HG02759 (cell line): ENCODE measurements at regions not wholly inside any gene's neighbourhood (a gene's known extent, or its start where the extent isn't known, plus 50 kb on each side); places are given as distances from the start of the nearest gene placed in this dataset.

Source experiments
- ATAC-seq: cut with Tn5 transposase; IDR thresholded peaks from one replicate; pipeline ENCODE4 v1.9.1; 2021; ENCODE audit warnings: mild to moderate bottlenecking, moderate library complexity; ENCODE audit not compliant: unreplicated experiment

- no peak for ATAC-seq
Measured at GRCh38 chr4:148828291-148828690, 386.1 kb upstream of the NR3C2 start.

- ATAC-seq, result no peak
Measured at GRCh38 chr4:148827781-148828180, 385.6 kb upstream of the NR3C2 start.

DNA sequence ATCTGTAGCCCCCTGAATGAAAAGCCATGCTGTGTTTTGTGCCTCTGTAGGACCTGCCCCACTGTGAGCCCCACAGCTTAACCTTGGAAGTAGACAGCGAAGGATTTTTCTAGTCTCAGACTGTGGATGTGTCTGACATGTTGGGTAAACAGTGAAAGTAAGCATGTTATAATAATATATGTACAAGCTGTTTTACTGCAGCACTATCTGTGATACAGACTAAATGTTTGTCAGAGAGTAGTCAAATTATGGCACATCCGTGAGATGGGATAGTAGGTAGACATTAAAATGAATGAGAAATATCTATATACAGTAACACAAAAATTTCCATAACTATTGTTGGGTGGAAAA lies 381.2 kb upstream of the NR3C2 start:
- no peak for ATAC-seq

- ATAC-seq, result no peak
Measured at GRCh38 chr4:148822572-148823418, 380.6 kb upstream of the NR3C2 start.

- no peak for ATAC-seq
Measured at GRCh38 chr4:148814030-148814429, 371.8 kb upstream of the NR3C2 start.

- no peak for ATAC-seq
Measured at GRCh38 chr4:148813289-148813688, 371.1 kb upstream of the NR3C2 start.

DNA sequence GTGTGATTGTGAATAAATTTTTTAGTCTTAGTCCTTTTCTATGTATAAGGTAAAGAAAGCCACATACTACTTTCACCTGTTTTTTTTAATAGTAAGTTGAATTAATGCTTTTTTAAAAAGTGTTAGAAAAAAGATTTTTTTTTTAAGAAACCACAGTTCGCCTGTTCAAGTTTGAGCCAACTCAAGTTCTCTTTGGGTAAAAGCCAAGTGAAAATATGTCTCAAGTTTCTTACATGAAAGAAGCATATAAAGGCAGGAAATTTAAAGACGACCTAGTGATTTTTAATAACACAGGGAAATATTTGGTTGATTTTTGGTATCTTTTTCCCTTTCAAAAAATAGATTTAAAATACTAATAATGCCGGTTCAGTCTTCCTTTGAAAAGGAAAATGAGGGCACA lies 369.9 kb upstream of the NR3C2 start:
- no peak for ATAC-seq

DNA sequence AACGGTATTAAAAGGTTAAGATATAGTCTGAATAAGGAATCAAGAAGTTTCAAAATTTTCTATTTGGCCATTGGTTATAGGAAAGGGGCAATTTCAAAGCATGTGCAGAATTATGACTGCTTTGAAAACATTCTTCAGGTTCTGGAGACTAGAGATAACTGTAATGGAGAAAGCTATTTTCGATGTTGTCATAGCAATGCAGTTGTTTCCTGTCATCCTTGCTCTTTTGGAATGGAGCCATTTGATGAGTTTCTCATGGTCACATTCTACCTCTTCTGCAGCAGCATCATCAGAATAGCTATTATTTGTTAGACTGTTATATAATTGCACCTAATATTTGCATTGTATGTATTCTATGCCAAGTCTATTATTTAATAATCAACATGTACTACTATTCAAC lies 368.2 kb upstream of the NR3C2 start:
- no peak for ATAC-seq

DNA sequence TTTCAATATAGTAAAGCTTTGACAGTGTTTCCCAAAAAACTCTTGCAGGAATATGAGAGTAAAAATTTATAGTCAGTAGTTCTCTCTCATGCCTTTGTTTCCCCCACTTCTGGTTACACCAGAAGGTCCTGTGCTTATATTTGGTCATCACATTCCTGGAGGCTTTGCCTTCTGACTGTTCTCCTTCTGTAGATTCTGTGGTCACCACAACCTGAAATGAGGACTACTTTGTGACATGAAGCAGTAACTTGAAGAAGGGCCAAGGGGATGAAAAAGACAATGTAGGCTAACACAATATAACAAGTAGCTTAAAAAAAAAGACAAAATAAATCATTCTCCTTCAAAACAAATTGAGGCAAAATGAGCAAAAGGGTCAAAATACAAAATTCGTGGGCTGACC lies 366.2 kb upstream of the NR3C2 start:
- ATAC-seq, result no peak

DNA sequence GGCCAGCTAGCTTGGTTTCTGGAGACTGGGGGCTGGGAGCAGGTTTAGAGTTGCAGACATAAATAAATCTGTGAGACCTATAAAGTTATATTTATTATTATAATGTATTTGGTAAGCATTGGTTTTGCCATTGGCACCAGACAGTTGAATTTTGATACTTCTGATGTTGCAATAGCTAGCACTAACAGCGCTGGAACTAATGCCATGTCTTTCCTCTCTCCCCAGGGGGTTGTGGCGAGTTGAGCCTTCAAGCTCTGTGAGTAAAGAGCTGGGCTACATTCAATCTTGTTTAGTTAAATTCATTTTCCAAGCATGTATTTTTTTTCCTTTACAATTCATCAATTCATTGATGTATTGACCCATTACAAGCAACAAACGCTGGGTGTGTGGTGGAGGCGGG lies 358.7 kb upstream of the NR3C2 start:
- ATAC-seq, result no peak

DNA sequence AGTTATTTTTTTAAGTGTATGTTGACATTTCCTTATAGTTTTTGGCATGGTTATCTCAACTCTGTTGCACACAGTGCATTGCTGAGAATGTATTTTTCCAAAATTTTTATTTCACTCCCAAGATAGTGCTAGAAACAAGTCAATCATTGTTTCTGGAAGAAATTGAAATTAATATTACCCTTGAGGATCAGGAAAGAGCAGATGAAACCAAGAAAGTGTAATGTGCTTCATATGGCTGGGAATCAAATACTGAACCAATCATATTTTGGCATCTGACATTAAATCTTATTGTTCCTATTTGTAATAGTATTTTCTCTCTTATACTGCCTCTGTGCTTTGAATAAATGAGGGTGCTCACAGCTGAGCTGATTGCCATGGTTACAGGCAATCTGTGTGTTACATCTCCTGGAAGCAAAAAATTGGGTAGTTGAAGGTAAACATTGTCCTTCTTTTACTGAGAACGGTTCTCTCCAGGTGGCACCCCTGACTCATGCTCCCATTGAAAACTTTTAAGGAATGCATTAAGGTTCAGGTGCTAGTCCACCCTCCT lies 358.2 kb upstream of the NR3C2 start:
- no peak for ATAC-seq

GRCh38 chr4:148795156-148795864 lies 353.1 kb upstream of the NR3C2 start:
- ATAC-seq, result no peak

DNA sequence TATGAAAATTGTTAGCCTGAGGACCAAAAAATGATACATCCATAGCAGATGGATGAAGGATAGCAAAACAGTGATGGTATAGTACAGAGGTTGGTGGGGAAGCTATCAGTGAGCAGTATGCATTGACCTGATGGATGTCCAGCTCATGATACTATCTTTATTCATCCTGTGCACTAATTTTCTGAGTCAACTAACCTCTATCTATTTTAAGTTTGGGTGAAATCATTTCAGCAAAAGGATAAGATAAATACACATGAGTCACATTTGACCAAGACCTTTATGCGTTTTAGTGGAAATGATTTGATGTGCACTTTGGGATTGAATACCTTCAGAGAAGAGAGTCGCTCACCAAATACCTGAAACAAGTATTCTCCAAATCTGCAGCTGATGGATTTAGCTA lies 351.0 kb upstream of the NR3C2 start:
- ATAC-seq, result no peak

- no peak for ATAC-seq
Measured at GRCh38 chr4:148790691-148791090, 348.5 kb upstream of the NR3C2 start.

DNA sequence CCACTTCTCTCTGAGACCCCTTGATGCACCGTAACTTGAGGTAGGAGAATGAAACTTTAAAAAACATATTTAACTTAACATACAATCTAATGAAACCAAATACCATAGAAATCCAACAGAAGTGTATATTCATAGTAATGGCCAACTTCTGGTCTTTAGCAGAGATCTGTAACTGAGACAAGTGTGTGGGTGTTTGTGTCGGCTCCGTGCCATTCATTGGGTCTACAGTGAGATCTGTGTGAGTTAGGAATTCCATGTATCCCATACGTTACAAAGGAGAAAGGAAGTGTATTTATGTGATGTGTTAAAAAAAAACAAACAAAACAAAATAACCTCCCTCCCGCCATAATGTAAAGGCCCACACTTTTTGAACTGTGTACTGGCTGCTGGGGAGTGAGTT lies 348.0 kb upstream of the NR3C2 start:
- ATAC-seq, result no peak

GRCh38 chr4:148787831-148788477 lies 345.7 kb upstream of the NR3C2 start:
- ATAC-seq, result no peak

- ATAC-seq, result no peak
Measured at GRCh38 chr4:148787285-148787684, 345.1 kb upstream of the NR3C2 start.

GRCh38 chr4:148786699-148787098 lies 344.5 kb upstream of the NR3C2 start:
- no peak for ATAC-seq

GRCh38 chr4:148782284-148782683 lies 340.1 kb upstream of the NR3C2 start:
- ATAC-seq, result no peak

GRCh38 chr4:148780426-148781005 lies 338.3 kb upstream of the NR3C2 start:
- ATAC-seq, result no peak

DNA sequence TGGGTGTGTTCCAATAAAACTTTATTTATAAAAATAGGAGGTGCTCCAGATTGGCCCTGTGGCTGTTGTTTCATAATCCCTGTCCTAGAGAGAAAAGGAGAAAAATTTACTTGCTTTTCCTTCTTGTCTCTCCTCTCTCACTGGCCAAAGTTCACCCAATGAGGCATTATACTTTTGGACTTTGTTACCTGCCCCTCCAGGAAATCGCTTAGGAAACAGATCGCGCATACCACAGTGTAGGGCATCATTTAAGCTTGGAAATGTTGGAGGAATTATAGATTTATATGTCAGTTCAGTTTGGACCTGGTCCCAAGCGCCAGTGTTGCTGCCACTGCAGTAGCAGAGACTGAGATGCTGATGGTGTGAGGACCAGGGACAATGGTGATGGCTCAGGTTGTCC lies 337.6 kb upstream of the NR3C2 start:
- ATAC-seq, result no peak
